ENCODE measurements at regions not wholly inside any gene's neighbourhood (a gene's known extent, or its start where the extent isn't known, plus 50 kb on each side); places are given as distances from the start of the nearest gene placed in this dataset.

DNA sequence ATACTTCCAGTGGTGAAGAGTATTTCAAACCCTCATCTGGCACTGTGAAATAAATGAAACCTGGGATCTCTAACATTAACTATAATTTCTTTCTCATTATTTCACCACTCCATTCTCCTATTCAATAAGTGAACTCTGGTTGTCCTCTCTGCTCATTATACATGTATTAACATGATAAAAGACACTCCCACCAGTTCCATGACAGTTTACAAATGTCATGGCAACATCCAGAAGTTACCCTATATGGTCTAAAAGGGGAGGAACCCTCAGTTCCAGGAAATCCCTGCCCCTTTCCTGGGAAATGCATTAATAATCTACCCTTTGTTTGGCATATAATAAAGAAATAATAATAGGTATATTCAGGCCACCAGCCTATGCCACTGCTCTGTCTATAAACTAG is 62.7 kb upstream of the BRINP3 start:
- DNase-seq = no peak

DNA sequence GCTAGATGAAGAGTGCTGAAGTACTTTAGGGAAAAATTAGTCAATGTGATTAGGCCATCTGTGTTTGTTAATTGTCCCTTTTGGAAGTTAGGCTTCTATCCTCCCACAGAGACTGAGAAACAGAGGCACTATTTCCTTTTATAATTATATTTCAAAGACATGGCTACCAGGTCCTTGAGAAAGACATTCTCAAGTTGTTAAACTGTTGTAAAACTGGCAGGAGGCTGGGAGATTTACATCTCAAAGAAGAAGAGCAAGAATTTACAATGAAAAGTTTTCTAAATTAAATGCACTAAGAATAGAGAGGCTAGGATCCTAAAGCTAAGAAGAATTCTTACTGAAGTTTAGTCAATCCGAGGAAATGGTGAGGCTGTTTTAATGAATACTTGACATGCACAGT is 74.0 kb upstream of the BRINP3 start:
- no peak for DNase-seq

DNA sequence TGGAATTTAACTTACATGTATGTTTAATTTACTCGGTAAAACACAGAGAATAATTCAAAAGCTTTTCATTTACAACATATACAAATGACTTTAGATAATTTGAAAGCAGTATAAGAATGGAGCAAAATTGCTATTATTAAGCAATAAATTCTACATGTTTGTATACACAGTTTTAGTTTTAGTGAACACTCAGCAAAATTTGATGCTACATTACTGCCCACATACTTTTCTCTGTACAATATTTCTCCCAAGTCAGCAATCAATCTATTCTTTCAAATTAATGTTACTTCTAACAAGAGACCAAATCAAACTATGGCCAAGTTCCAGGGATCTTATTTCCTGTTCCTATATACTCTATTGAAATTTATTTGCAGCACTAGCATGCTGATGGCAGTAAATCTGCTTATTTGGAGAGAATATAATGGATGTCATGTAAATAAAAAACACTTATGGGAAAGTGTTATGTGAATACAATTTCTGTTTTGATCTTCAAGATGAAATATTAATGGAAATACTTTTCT is 82.6 kb upstream of the BRINP3 start:
- no peak for DNase-seq

DNA sequence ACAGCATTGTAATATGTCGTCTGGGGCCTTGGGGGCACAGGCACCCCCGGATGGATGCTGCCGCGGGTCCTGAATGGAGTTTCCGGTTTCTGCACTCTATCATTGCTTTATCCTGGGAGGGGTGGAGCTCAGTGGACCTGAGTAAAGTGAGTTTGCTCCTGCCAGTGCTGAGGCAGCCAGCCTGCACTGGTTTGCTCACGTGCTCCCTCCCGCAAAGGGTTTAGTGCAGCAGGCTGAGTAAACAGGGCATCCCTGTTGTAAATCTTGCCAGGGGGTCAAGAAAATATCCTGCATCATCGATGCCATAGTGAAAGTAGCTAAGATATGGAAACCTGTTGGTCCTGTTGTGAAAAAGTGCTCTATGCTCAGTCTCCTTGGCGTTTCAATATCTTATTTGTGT is 85.6 kb upstream of the BRINP3 start:
- no peak for DNase-seq

DNA sequence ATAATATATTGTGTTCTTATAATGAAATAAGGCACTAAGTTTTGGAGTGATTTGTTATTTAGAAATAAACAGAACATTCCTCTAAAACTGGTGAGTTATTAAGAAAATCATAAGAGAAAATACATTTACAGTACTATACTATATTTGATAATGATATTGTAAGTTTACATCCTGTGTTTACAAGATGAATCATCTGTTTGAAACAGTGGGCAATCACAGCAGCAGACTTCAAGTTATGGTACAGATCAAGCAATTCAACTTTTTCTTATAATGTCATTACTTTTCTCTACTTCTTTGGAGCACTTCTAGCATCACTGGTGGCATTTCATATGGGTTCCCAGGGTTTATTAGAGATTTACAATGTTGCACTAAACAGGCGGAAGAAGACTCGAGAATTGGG is 86.5 kb upstream of the BRINP3 start:
- no peak for DNase-seq

DNA sequence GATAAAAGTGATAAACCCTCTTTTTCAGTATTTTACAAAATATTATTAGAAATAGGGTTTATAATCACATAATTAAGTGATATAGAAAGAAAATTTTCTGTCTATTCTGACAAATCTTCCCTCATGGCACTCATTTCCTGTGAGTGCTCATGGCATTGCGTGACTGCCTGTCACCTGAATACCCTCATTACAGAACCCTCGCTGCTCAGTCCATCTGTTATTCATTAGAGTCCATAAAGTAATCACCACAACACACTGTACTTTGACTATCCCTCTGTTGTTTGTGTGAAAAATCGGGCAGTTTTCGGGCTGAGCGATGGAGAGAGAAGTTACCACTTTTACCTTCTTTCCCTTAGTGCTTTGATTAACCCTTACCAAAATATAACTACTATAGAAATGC is 100.4 kb upstream of the BRINP3 start:
- DNase-seq = no peak

DNA sequence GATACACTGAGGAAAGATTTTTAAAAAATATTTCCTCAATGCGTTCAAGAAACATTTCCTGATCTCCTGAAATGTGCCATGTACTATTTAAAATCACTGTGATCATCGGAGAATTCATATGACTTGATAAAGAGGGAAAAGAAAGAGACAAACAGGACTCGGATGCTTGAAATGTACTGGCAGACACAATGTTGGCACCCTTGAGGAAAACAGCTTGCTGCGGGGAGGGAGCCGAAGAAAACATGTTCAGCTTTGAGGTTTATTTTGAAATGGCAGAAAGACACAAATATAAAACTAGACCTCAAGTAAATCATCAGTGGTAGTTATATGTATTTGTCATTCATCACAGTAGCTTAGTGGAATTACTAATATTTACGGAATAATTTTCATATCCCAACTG is 100.9 kb upstream of the BRINP3 start:
- DNase-seq = no peak

DNA sequence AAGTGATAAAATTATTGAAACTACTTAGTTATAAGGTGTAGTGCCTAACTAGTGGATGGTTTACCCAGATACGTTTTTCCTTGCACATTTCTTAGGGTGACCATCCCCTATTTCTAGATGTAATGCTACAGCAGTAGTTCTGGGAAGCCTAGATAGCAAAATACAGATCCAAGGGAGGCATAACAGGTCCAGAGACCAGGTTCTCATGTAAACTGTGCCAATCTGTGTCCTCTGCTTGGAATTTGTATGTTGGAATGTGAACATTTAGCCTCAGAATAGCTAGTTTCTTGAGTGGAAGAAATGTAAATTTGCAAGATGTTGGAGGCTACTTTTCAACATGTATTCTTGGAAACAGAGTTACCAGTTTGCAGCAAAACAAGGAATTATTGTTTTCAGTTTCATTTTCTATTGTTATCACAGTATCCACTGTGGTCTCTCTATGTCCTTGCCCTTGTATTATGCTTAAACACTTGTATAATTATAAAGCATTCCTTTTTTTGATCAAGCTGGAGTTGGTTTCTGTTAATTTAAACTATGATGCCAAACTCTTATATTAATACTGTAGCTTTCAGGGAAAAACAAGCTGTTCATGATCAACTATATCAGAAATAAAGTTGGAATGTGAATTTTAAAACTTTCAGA is 102.0 kb upstream of the BRINP3 start:
- no peak for DNase-seq

DNA sequence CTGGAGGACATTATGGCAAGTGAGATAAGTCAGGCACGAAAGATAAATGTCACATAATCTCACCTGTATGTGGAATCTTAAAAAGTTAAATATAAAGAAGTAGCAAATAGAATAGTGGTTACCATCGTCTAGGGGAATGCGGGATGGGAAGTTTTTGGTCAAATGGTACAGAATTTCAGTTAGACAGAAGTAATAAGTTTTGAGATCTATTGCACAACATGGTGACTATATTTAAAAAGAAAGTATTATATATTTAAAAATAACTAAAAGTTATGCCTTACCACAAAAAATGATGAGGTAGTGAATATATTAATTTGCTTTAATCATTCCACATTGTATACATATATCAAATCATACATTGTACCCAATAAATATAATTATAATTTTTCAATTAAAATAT is 106.2 kb upstream of the BRINP3 start:
- no peak for DNase-seq

DNA sequence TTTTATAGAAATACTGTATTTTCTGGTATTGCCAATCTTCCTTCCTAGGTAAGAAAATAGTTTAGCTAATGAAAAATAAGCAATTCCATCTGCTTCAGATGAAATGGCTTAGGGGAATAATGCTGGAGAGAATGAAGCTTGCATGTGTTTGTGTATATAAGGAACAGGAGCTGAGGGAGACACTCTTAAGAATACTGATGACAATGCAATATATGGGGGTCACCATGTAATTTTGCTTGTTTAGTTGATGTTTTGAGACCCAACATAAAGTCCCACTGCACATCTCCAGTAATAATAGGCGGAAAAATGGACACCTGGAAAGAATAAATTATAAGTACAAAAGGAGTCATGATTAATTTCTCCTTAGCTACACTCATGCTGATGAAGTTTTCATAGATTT is 110.8 kb upstream of the BRINP3 start:
- no peak for DNase-seq

DNA sequence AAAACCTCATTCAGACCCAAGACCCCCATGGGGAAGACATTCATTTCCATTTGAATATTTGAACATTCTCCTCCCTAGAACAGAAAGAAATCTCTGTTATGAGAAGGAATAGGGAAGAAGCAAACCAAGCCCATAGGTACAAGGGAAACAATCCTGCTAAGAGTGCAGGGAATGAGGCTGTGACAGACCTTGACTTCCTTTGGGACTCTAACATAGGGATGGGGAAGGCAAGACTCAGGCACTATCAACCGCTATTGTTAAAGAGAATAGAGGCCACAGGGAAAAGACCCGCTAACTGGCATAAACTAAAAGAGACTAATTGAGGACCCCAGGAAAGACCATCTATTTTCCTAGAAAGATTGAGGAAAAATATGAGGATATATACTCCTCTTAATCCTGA is 117.8 kb upstream of the BRINP3 start:
- DNase-seq = no peak

DNA sequence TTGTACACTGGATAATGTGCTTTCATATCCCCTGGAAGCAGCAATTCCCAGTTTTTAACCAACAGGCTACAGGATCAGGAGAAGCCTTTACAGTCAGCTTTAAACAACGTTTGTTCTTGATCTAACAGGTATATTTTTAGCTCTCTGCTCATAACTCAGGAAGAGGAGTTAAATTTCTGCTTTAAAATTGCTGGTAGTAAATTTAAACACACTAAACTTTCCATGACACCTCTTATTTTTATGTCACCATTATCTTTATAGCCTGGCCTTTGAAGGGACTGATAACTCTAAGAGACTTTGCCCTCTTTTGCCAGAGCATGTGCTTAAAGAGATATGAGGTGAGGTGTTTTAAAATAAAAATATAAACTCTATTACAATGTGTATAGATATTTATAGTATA is 119.6 kb upstream of the BRINP3 start:
- no peak for DNase-seq

DNA sequence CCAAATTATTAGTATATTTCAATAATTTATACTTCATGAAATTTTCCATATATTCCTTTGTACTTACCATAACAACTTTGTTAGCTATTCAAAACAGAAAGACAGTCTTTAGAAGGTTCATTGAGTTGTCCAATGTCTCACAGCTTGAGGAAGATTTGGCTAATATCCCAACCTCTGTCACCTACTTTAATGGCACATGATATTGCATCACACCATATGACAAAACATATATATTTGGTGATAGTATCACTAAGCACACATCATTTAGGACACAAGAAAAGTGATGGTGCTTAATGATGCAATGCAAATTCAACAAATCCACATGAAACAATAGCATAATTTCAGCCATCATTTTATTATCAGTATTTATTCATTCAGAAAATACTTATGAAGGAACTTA is 122.0 kb upstream of the BRINP3 start:
- no peak for DNase-seq

DNA sequence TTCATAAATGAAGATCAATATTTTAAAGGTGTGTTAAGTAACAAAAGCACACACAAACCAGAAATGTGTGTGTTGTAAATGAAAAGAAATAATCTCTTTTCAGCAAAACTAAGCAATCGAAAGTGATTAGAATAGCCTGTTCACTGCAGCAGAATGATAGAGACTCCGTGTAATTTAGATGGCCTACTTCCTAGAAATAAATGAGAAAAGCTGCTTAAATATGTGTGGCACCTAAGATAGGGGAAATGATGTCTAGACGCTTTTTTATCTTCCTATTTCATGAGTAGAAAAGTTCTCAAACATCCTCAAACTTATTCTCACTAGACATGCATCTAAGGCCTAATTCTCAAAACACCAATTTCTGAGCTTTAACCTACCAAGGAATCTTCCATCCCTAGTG is 124.7 kb upstream of the BRINP3 start:
- no peak for DNase-seq

DNA sequence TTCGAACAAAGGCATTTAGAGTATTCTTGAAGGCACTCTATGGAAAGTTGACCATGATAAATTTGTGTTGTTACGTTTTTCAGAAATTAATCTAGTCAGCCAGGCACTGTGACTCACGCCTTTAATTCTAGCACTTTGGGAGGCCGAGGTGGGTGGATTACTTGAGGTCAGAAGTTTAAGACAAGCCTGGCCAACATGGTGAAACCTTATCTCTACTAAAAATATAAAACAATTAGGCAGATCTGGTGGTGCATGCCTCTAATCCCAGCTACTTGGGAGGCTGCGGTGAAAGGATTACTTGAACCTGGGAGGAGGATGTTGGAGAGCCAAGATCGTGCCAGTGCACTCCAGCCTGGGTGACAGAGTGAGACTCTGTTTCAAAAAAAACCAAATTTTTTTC is 130.6 kb upstream of the BRINP3 start:
- DNase-seq = no peak

DNA sequence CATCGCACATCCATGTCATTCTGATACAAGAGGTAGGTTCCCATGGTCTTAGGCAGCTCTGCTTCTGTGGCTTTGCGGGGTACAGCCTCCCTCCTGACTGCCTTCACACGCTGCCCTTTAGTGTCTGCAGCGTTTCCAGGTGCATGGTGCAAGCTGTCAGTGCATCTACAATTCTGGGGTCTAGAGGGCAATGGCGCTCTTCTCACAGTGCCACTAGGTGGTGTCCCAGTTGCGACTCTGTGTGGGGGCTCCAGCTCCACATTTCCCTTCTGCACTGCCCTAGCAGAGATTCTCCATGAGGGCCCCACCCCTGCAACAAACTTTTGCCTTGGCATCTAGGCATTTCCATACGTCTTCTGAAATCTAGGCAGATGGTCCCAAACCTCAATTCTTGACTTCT is 138.2 kb upstream of the BRINP3 start:
- no peak for DNase-seq

DNA sequence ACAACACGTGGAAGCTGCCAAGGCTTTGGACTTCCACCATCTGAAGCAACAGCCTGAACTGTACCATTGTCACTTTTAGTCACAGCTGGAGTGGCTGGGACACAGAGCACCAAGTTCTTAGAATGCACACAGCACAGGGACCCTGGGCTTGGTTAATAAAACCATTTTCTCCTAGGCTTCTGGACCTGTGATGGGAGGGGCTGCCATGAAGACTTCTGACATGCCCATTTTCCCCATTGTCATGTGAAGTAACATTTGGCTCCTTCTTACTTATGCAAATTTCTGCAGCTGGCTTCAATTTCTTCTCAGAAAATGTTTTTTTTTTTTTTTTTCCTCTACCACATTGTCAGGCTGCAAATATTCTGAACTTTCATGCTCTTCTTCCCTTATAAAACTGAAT is 138.6 kb upstream of the BRINP3 start:
- no peak for DNase-seq

DNA sequence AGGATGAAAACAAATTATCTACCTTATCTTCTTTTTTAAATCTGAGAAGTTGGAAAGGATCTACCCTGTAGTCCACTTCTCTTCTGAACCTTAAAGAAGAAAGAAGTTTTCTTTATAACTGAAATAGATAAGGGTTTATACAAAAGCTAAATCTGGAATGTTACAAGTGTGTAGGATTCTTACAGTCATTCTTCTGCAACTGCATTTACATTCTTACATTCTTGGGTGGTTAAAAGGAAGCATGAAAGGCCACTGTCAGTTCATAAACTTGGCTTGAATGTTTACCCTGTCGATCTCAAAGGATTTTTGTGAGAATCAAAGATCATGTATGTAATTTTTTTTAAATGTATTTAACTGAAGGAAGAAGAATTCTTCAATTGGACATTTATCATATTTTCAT is 142.1 kb upstream of the BRINP3 start:
- no peak for DNase-seq

DNA sequence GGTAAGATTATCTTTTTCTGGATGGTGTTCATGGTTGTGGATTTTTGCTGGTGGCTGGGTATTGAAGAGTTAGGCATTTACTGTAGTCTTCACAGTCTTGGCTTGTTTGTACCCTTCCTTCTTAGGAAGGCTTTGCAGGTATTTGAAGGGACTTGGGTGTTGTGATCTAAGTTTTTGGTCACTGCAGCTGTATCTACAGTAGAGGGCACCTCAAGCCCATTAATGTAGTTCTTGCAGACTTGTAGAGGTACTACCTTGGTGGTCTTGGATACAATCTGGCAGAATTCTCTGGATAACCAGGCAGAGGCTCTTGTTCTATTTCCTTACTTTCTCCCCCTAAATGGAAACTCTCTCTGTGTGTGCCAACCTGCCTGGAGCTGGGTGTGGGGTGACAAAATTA is 155.8 kb upstream of the BRINP3 start:
- DNase-seq = no peak

DNA sequence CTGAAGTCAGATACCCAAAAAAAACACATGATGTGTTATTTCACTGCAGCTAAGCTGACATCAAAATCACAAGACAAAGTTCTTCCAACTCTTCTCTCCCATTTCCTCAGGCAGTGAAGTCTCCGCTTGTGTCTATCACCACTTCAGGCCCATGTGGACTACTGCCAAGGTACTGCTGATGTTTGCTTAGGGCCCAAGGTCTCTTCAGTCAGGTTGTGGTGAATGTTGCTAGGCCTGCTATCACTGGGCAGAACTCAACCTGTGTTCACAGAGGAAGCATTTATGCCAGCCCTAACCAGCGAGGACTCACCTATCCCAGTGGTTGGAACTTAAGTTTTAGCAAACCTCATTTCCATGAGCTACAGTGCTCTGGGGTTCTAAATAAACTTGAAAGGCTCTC is 156.5 kb upstream of the BRINP3 start:
- DNase-seq = no peak

DNA sequence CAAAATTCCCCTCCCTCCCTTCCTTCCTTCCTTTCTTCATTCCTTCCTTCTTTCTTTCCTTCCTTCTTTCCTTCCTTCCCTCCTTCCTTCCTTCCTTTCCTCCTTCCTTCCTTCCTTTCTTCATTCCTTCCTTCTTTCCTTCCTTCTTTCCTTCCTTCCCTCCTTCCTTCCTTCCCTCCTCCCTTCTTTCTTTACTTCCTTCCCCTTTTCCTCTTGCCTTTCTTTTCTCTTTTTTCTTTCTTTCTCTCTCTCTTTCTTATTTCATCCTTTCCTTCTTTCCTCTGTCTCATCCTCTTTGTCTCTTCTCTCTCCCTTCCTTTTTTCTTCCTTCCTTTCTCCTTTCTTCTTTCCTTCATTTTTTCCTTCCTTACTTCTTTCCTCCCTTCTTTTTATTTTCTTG is 171.9 kb upstream of the BRINP3 start:
- DNase-seq = no peak

DNA sequence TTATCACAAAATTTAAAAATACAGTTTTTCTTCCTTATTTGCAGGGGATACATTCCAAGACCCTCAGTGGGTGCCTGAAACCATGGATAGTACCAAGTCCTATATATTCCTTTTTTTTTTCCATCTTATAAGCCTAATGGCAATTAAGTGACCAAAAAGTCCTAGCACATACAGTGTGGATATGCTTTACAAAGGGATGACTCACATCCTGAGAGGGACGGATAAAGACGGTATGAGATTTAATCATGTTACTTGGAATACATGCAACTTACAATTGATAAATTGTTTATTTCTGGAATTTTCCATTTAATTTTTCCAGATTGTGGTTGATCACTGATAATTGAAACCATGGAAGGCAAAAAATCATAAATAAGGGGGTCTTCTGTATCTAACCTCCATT is 181.2 kb upstream of the BRINP3 start:
- no peak for DNase-seq

DNA sequence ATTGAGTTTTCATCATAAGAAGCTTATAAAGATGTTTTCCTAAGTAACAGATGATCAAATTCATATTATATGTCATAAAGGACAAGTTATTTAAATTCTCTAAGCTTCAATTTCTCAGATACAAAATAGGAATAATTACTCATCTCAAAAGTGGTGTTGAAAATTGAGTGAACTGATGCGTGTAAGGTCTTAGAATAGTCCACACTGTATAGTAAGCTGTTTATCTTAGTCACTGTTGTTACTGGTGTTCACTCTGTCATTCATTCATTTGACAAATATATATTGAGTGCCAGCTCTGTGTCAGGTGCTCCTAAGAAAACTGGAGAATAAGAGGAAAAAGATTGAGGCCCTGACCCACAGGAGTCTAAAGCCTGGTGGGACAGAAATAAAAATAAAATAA is 186.3 kb upstream of the BRINP3 start:
- no peak for DNase-seq

DNA sequence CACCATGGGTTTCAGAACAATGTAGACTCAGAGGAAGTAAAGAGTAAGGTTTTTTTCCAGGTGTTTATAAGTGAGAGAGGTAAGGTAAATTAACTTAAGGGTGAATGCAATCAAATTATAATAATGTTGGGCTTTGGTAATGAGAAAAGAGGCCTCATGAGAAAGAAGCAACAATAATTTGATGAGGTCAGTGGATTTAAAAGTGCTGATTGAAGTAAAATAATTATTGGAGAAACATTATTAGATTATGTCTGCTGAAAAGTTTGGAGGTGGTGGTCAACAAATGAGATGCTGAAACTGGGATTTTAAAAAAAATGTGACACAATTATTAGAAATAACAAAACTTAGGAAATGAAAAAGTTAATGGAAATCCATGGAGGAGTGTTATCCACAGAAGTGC is 187.4 kb upstream of the BRINP3 start:
- DNase-seq = no peak

DNA sequence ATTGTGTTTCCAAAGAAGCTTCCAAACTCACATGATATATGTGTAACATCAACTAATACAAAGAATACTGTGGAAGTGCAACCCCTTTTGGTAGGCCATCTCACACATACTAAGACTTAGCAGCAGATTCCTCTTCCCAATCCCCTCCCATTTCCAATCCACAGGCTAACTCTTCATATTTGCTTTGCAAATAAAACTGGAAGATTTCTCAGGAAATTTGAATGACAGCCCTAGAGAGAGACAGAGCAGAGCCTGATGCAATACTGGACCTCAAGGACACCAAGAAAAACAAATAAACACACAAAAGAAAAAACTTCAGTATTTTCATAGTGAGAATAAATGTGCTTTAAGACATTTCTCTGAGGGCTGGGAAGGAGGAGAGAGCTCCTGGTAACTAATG is 190.2 kb upstream of the BRINP3 start:
- DNase-seq = no peak

DNA sequence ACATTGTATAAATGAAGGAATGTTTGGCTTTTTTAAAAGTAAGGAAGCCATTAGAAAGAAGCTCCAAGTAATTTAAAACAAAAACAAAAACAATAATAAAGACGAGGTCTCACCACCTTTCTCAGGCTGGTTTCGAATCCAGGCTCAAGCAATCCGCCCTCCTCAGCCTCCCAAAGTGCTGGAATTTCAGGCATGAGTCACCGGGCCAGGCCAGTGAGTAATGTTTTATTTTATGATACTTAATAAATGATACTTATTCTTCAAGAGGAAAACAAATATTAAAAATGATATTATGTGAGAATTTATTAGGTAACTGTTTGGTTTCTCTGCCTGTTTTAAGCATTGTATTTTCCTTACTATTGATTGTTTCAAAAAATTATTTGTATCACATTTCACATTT is 201.4 kb upstream of the BRINP3 start:
- DNase-seq = no peak

Measured in NCI-H1694 treated with DMSO at 0.1 percent for 48 hours (cell line).